ENCODE measurements at regions not wholly inside any gene's neighbourhood (a gene's known extent, or its start where the extent isn't known, plus 50 kb on each side); places are given as distances from the start of the nearest gene placed in this dataset.

DNA sequence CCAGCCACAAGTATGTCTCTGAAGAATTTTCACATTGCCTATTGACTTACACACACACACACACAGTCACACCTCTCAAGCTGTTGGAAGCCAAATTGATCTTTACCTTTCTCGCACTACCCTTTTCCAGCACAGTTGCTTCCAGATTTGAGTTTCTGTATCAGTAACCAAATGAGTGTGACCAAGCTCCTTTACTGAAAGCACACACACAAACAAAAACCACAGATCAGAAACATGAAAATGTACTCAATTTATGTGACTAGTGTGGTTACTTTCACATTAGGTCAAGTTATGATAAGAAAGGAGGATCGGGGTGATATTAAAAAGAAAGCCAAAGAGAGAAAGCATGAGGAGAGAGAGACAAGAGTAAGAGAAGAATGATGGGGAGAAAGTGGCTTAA is 993.9 kb upstream of the POU3F3 start:
- no peak overlapping the region for H3K9ac ChIP-seq
- no peak for TF ChIP-seq CTCF (conservative IDR thresholded peaks at IDR 0.05; ENCODE audit: low read depth, low read length)
- no peaks in the 10 kb centered on the region for H3K27me3 ChIP-seq (ENCODE audit: insufficient read depth, low read depth)
- peaks cover 15% of the 10 kb centered on the region for H3K4me1 ChIP-seq (ENCODE audit: low read depth, poor library complexity, severe bottlenecking)
- no peak overlapping the region for H3K27ac ChIP-seq
- no peaks in the 10 kb centered on the region for H3K36me3 ChIP-seq (ENCODE audit: insufficient read depth)
- H3K4me2 ChIP-seq: peak overlapping the region; percentile 1; the same call in 1 of the 2 replicates
- no peaks in the 10 kb centered on the region for H3K79me2 ChIP-seq (ENCODE audit: insufficient read depth, low read depth)
- no peak overlapping the region for H3K4me3 ChIP-seq (IDR thresholded peaks at IDR 0.05; ENCODE audit: insufficient read depth, low read depth, low read length)
- H2AFZ ChIP-seq (ENCODE audit: low read depth): no peak overlapping the region
- H4K20me1 ChIP-seq (ENCODE audit: insufficient read depth): no peaks in the 10 kb centered on the region

DNA sequence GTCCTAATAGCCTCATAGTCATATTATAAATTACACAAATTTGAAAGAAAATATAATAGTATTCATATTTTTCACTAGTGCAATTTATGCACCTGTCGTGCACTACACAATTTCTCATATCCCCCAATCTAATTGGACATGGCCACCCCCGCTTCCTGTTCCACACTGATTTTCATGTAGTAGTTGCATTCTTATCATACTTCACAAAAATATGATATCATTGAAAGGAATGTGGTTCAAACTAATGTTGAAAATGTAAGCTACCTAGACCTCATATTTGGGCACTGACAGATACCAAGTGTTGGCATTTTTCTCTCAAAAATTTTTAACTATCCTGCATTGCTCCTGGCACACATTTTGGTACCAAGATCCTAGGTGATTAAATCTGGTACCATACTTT is 985.5 kb upstream of the POU3F3 start:
- no peak overlapping the region for H3K27ac ChIP-seq

GRCh38 chr2:103873716-103874351 is 980.1 kb upstream of the POU3F3 start:
- TF ChIP-seq CTCF (conservative IDR thresholded peaks at IDR 0.05; ENCODE audit: low read depth, low read length): no peak
- Histone ChIP-seq H3K4me2 (no peak overlapping the region), H3K9ac (no peak overlapping the region), H2AFZ (ENCODE audit: low read depth) (no peak overlapping the region), H3K27ac (no peak overlapping the region), H4K20me1 (ENCODE audit: insufficient read depth) (no peaks in the 10 kb centered on the region), H3K4me3 (IDR thresholded peaks at IDR 0.05; ENCODE audit: insufficient read depth, low read depth, low read length) (no peak overlapping the region), H3K27me3 (ENCODE audit: insufficient read depth, low read depth) (no peaks in the 10 kb centered on the region), H3K4me1 (ENCODE audit: low read depth, poor library complexity, severe bottlenecking) (no peaks in the 10 kb centered on the region), H3K36me3 (ENCODE audit: insufficient read depth) (no peaks in the 10 kb centered on the region), H3K79me2 (ENCODE audit: insufficient read depth, low read depth) (no peaks in the 10 kb centered on the region)

More for the DNA sequence above, 985.5 kb upstream of the POU3F3 start:
- Histone ChIP-seq H3K36me3 (ENCODE audit: insufficient read depth) (no peaks in the 10 kb centered on the region), H3K79me2 (ENCODE audit: insufficient read depth, low read depth) (no peaks in the 10 kb centered on the region), H2AFZ (ENCODE audit: low read depth) (no peak overlapping the region), H3K4me1 (ENCODE audit: low read depth, poor library complexity, severe bottlenecking) (no peaks in the 10 kb centered on the region), H3K9ac (no peak overlapping the region), H4K20me1 (ENCODE audit: insufficient read depth) (no peaks in the 10 kb centered on the region), H3K27me3 (ENCODE audit: insufficient read depth, low read depth) (no peaks in the 10 kb centered on the region), H3K4me3 (IDR thresholded peaks at IDR 0.05; ENCODE audit: insufficient read depth, low read depth, low read length) (no peak overlapping the region), H3K4me2 (no peak overlapping the region)
- no peak for TF ChIP-seq CTCF (conservative IDR thresholded peaks at IDR 0.05; ENCODE audit: low read depth, low read length)

- Histone ChIP-seq H3K9ac (no peak overlapping the region), H3K4me1 (ENCODE audit: low read depth, poor library complexity, severe bottlenecking) (no peaks in the 10 kb centered on the region), H4K20me1 (ENCODE audit: insufficient read depth) (no peaks in the 10 kb centered on the region), H3K4me2 (no peak overlapping the region), H3K36me3 (ENCODE audit: insufficient read depth) (no peaks in the 10 kb centered on the region), H3K27me3 (ENCODE audit: insufficient read depth, low read depth) (no peaks in the 10 kb centered on the region), H2AFZ (ENCODE audit: low read depth) (no peak overlapping the region), H3K4me3 (IDR thresholded peaks at IDR 0.05; ENCODE audit: insufficient read depth, low read depth, low read length) (no peak overlapping the region), H3K27ac (no peak overlapping the region), H3K79me2 (ENCODE audit: insufficient read depth, low read depth) (no peaks in the 10 kb centered on the region)
- TF ChIP-seq CTCF (conservative IDR thresholded peaks at IDR 0.05; ENCODE audit: low read depth, low read length): no peak
These were observed 978.8 kb upstream of the POU3F3 start for GRCh38 chr2:103875131-103875530.
